Epithelial cell of esophagus (primary cell): ENCODE measurements at regions not wholly inside any gene's neighbourhood (a gene's known extent, or its start where the extent isn't known, plus 50 kb on each side); places are given as distances from the start of the nearest gene placed in this dataset.

Experiments
- DNase-seq: peaks from one replicate; pipeline ENCODE4 v3.0.0; 2010; ENCODE audit warnings: low read depth
- H3K4me3 ChIP-seq: 2 replicates; pipeline ENCODE4 v1.5.1; 2011; ENCODE audit warnings: mild to moderate bottlenecking, low read length, control low read depth
- CTCF ChIP-seq: IDR thresholded peaks from 2 replicates; pipeline ENCODE4 v1.5.1; 2011; ENCODE audit warnings: low read depth, mild to moderate bottlenecking, low read length, control low read depth, inconsistent platforms; ENCODE audit not compliant: insufficient read depth; ENCODE audit errors: missing control alignments

GRCh38 chr3:56882896-56883295, 81.1 kb upstream of the ARHGEF3 start:
- no peak for DNase-seq
- TF ChIP-seq CTCF: no peak
- H3K4me3 ChIP-seq: no peak overlapping the region

DNA sequence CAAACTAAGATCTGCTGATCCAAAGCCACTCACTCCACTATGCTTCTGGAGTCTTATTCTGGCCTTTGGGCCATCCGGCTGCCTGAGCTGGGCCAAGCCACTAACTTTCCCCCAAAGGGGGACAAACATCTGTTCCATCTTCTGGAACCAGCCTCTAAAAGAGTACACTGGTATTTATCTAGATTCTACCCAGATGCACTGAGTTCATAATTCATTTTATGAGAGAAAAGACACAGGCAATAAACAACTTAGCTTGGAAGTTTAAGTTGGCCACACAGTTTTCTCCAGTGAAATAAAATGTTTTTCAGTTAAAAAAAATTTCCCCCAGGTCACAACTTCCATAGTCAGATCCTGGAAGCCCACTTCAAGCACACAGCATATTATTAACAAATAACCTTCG, 80.1 kb upstream of the ARHGEF3 start:
- DNase-seq: no peak
- TF ChIP-seq CTCF: no peak
- no peak overlapping the region for H3K4me3 ChIP-seq

- no peak for TF ChIP-seq CTCF
- DNase-seq: peak; percentile 23
- H3K4me3 ChIP-seq: no peak overlapping the region
Observed at GRCh38 chr3:56880720-56881575, 79.2 kb upstream of the ARHGEF3 start.

DNA sequence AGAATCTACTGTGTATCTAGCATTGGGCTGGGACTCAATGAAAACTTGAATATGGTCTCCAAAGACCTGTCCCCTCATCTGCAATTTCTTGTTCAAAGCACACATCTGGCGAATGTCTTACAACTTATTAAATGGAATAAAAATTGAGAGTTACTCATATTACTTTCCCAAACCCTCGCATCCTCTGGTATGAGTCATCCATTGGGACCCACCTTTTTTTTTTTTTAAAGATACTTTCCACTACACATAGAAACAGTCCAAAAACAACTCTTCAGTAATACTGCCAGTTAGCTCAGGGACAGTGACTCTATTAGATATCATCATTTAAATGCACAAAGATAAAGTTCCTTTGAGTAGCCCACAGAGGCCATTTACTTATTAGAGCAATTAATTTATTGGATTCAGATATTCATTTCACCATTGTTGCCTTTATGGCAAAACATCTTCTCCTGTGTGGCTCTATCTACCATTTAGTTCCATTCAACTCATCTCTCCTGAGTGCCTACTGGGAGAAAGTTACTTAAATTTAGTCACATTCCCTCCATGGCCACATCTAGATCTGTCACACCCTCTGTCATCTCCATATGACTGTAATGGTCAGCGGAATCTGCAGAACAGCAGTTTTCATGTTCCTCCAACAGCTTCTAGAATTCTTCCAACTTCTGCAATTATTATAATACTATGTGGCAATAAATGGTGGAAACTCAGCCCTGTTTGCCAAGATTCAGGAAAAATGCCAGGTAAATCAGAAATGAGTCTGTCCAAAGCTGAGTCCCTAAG, 77.9 kb upstream of the ARHGEF3 start:
- no peak overlapping the region for H3K4me3 ChIP-seq
- no peak for TF ChIP-seq CTCF
- DNase-seq: peak; percentile 28

DNA sequence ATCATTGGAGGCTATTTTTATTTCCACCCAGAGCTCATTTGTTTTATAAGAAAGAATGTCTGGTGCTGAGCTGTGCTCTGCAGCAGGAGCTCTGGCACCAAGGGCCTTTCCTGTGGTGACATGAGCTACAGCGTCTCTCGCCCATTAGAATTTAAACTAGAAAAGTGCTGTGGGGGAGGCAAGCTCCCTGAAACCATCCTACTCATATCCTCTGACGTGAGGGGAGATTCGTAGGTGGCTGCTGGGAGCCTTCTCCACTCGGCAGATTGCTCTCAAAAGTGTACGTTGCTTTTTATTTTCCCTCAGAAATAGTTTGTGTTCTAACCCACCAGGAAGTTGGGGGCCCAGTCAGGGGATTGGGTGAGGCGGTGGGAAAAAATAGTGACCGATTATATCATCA, 76.3 kb upstream of the ARHGEF3 start:
- TF ChIP-seq CTCF: no peak
- DNase-seq: no peak
- H3K4me3 ChIP-seq: no peak overlapping the region

- H3K4me3 ChIP-seq: no peak overlapping the region
- TF ChIP-seq CTCF: no peak
- DNase-seq: no peak
Observed at GRCh38 chr3:56876916-56877315, 75.2 kb upstream of the ARHGEF3 start.
